GM10266 (cell line): ENCODE measurements at regions not wholly inside any gene's neighbourhood (a gene's known extent, or its start where the extent isn't known, plus 50 kb on each side); places are given as distances from the start of the nearest gene placed in this dataset.

Experiments
- DNase-seq: peaks from one replicate; pipeline ENCODE4 v3.0.0; 2012; ENCODE audit errors: extremely low spot score
- TF ChIP-seq, protein P1 (sequence below): IDR thresholded peaks from 2 replicates; pipeline ENCODE4 v1.5.1; 2012; ENCODE audit warnings: mild to moderate bottlenecking, low read depth; ENCODE audit not compliant: control insufficient read depth, insufficient read depth; ENCODE audit errors: missing control alignments

DNA sequence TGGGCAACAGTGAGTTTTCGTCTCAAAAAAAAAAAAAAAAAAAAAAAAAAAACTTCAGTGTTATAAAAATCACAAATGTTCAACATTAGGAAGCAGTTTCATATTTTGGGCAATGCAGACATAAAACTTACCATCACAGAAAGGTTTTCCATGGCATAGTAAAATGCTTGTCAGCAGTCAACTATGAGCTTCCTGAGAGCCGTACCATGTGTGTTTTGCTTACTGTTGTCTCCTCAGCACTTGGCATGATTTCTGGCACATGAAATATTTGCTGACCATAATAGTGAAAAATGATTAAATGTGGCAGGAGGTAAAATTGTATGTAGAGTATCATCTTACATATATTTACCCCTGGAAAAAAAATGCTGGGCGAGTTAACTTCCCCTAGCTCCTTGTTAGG is 237.5 kb upstream of the SLC35B3 start:
- TF ChIP-seq, protein P1, sequence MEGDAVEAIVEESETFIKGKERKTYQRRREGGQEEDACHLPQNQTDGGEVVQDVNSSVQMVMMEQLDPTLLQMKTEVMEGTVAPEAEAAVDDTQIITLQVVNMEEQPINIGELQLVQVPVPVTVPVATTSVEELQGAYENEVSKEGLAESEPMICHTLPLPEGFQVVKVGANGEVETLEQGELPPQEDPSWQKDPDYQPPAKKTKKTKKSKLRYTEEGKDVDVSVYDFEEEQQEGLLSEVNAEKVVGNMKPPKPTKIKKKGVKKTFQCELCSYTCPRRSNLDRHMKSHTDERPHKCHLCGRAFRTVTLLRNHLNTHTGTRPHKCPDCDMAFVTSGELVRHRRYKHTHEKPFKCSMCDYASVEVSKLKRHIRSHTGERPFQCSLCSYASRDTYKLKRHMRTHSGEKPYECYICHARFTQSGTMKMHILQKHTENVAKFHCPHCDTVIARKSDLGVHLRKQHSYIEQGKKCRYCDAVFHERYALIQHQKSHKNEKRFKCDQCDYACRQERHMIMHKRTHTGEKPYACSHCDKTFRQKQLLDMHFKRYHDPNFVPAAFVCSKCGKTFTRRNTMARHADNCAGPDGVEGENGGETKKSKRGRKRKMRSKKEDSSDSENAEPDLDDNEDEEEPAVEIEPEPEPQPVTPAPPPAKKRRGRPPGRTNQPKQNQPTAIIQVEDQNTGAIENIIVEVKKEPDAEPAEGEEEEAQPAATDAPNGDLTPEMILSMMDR: no peak
- no peak for DNase-seq

DNA sequence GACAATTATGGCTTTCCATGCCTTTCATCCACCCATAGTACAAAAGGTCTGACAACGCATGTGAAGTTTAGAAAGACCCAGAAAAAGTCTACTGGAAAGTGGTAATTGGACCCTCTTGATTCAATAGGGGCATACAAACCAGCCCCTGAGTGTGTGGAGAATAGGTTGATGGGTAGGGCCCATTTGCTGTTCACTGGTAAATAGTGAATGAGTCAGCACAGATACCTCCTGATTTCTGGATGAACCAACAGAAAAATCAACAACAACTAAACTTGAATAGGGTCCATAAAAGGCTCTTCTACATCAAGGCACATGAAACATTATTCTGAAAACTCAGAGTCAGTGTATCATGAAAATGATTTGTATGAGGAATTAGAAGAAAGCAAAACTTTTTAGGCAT is 235.4 kb upstream of the SLC35B3 start:
- DNase-seq: no peak

DNA sequence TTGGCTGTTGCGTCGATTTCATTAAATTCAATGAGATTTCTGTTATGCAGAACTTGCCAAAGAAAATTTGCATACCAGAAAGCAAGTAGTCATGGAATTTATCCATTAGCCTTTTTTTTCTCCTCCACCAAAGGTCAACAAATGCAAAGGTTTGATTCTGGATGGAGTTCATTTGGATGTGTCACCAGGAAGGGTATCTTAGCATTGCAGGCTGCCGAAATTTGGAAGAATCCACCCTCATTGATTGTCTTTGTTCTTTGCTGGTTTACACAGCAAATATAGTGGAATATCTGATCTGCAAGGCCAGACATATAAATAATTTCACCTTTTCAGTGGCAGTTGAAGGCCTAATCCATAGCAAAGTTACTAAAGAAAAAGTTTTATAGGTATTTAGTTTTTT is 229.4 kb upstream of the SLC35B3 start:
- DNase-seq: no peak

More for the DNA sequence above, 235.4 kb upstream of the SLC35B3 start:
- TF ChIP-seq, protein P1: no peak

DNA sequence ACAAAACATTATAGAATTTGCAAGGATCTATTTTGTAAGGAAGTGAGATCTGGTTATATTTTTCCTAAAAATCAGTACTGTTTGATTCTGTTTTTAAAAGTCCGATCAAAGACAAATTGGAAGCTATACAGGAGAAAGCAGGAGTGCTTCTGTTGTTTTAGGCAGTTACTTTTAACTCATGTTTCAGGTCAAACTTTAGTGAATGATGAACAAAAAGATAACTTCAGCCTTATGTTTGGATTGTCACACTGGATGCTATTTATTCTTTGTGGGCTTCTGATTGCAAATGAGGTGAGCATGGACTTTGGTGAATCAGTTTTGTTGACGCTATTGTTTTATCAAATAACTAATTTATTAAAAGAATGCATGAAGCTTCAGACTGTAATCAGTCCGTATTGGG is 228.7 kb upstream of the SLC35B3 start:
- DNase-seq: no peak
- TF ChIP-seq, protein P1: no peak

More for the DNA sequence above, 229.4 kb upstream of the SLC35B3 start:
- TF ChIP-seq, protein P1: no peak

DNA sequence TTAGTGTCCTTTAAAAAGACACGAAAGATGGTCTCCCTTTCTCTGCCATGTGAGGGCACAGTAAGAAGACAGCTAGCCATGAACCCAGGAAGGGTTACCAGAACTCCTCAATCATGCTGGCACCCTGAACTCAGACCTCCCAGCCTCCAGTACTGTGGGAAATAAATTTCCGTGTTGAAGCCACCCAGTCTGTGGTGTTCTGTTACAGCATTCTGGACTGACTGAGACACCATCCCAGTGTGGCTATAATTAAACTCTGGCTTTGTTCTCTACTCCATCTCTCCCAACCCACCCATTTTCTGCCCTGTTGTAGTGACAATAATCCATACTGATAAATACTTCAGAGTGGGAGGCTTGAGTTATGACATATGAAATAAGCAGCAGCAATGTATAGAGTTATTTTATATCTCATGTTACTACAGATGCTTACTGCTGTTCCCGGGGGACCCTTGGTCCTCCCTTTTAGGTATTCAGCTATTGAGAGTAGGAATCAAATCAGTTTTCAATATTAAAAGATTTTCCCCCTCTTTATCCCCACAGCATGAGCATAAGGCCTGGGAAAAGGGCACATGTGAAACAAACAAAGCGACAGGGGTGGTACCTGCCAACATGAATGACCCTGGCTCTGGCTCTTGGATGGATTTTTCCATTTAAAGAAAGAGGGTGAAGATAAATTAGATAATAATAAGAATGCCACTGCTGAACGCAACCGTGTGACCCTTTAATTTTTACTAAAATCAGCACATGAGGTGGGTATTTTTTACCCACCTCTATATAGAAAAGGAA is 224.3 kb upstream of the SLC35B3 start:
- TF ChIP-seq, protein P1: no peak
- no peak for DNase-seq

DNA sequence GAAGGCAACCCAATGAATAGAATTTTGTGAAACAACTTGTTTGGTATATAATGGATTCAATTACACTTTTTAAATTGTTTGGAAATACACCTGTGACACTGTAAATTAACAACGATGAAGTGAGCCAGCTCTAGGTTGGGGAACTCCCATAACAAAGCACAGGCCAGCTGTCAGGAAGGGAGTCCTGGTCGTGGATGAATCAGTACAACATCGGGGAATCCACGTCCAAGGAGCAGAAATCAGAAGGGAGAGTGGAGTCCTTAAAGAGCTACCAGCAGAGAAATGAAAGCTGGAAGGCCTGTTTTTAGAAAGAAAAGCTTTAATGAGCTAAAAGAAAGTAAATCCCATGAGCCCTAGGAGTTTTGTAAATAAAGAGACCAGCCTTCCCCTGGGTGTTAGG is 223.1 kb upstream of the SLC35B3 start:
- TF ChIP-seq, protein P1: no peak

DNA sequence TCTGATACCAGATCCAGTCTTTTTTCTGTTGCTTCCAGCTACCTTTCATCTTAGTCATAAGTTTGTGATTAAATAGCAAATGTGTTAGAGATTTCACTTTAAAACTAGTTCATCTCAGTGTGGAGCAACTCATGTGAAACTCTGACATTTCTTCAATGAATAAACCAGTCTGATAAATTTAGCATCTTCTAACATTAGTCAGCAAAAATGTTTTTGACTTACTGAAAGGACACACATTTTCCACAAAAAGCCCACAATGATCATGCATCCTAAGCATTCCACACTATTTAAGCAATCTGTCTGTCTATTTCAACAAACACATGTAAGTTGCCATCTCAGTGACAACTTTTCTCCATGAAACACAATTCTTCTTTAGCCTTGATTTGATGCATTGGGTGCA is 222.2 kb upstream of the SLC35B3 start:
- no peak for DNase-seq
- TF ChIP-seq, protein P1: no peak

More for the DNA sequence above, 223.1 kb upstream of the SLC35B3 start:
- no peak for DNase-seq
